Erythroblast (primary cell): ENCODE measurements at regions not wholly inside any gene's neighbourhood (a gene's known extent, or its start where the extent isn't known, plus 50 kb on each side); places are given as distances from the start of the nearest gene placed in this dataset.

Experiments used
- GATA1 ChIP-seq: IDR thresholded peaks from 2 replicates; pipeline ENCODE4 v1.6.1; 2011; ENCODE audit warnings: low read depth, mild to moderate bottlenecking, control low read depth, low read length, moderate library complexity
- POLR2A ChIP-seq: IDR thresholded peaks from 2 replicates; pipeline ENCODE4 v1.6.1; 2011; ENCODE audit warnings: mild to moderate bottlenecking, low read length

DNA sequence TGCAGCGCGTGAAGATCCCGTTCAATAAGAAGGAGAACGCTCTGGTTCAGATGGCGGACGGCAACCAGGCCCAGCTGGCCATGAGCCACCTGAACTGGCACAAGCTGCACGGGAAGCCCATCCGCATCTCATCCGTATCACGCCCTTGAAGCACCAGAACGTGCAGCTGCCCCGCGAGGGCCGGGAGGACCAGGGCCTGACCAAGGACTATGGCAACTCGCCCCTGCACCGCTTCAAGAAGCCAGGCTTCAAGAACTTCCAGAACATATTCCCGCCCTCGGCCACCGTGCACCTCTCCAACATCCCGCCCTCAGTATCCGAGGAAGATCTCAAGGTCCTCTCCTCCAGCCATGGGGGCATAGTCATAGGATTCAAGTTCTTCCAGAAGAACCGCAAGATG, 131.9 kb upstream of the FUT8 start:
- TF ChIP-seq POLR2A (no peak), GATA1 (no peak)
